OCI-LY7 (cell line): ENCODE measurements at regions not wholly inside any gene's neighbourhood (a gene's known extent, or its start where the extent isn't known, plus 50 kb on each side); places are given as distances from the start of the nearest gene placed in this dataset.

Source experiments
- BruUV-seq: library from RNA; stranded (reverse); fragments of 400-500 nt; replicated peaks from 2 replicates; lab custom pipeline; 2021; lab: Mats Ljungman, UMichigan
- CTCF ChIA-PET: fragments of 300-600 bp; sonication (Branson Sonifier 250); formaldehyde crosslinking; loops from one replicate; lab custom pipeline; 2022; ENCODE audit warnings: antibody characterized with exemption; ENCODE audit not compliant: unreplicated experiment; lab: Charles Lee
- POLR2A ChIA-PET: fragments of 300-600 bp; sonication (Branson Sonifier 250); formaldehyde crosslinking; loops from one replicate; lab custom pipeline; 2022; ENCODE audit warnings: antibody characterized with exemption; lab: Charles Lee
- DNase-seq: peaks from one replicate; pipeline ENCODE4 v3.0.0-alpha.2; 2015; ENCODE audit warnings: low spot score
- H2AFZ ChIP-seq: fragments of 200-600 bp; sonication (generic), shearing (Covaris generic); 2 replicates; pipeline ENCODE4 v1.6.1; 2014; ENCODE audit warnings: mild to moderate bottlenecking, antibody characterized with exemption, low read length, moderate library complexity
- H3K27ac ChIP-seq: fragments of 200-600 bp; sonication (generic); 2 replicates; pipeline ENCODE4 v1.5.1; 2014; ENCODE audit warnings: mixed run types, low read depth, mild to moderate bottlenecking, moderate library complexity, low read length, inconsistent platforms; ENCODE audit not compliant: poor library complexity, severe bottlenecking
- H3K36me3 ChIP-seq: fragments of 200-600 bp; sonication (generic); 2 replicates; pipeline ENCODE4 v1.6.1; 2014; ENCODE audit warnings: mild to moderate bottlenecking, antibody characterized with exemption, low read length, moderate library complexity, mixed read lengths; ENCODE audit not compliant: insufficient read depth
- H3K4me1 ChIP-seq: fragments of 200-600 bp; sonication (generic); 2 replicates; pipeline ENCODE4 v1.5.1; 2014; ENCODE audit warnings: mild to moderate bottlenecking, low read length; ENCODE audit not compliant: insufficient read depth, poor library complexity, severe bottlenecking
- H3K4me2 ChIP-seq: fragments of 200-600 bp; sonication (generic); 2 replicates; pipeline ENCODE4 v1.6.1; 2014; ENCODE audit warnings: mild to moderate bottlenecking, low read length
- H3K4me3 ChIP-seq: fragments of 200-600 bp; sonication (generic); 2 replicates; pipeline ENCODE4 v1.5.1; 2014; ENCODE audit warnings: mild to moderate bottlenecking, low read depth, low read length; ENCODE audit not compliant: poor library complexity, severe bottlenecking
- H3K79me2 ChIP-seq: fragments of 200-600 bp; sonication (generic); 2 replicates; pipeline ENCODE4 v1.6.1; 2016; ENCODE audit warnings: low read depth, mild to moderate bottlenecking, low read length, moderate library complexity, mixed read lengths; ENCODE audit not compliant: insufficient read depth
- H3K9me2 ChIP-seq: fragments of 200-600 bp; sonication (generic); 2 replicates; pipeline ENCODE4 v1.6.1; 2016; ENCODE audit warnings: mild to moderate bottlenecking, low read length, mixed read lengths; ENCODE audit not compliant: insufficient read depth
- H3K9me3 ChIP-seq: fragments of 200-600 bp; sonication (generic); 2 replicates; pipeline ENCODE4 v1.6.1; 2014; ENCODE audit warnings: mild to moderate bottlenecking, mixed run types, low read length, mixed read lengths
- H4K20me1 ChIP-seq: fragments of 200-600 bp; sonication (generic); 2 replicates; pipeline ENCODE4 v1.6.1; 2014; ENCODE audit warnings: mild to moderate bottlenecking, antibody characterized with exemption, low read length, moderate library complexity, mixed read lengths; ENCODE audit not compliant: insufficient read depth
- EZH2phosphoT487 ChIP-seq: fragments of 200-600 bp; sonication (generic); IDR thresholded peaks from 2 replicates; pipeline ENCODE4 v1.6.1; 2018; ENCODE audit warnings: low read depth, borderline replicate concordance, mild to moderate bottlenecking, mixed run types, antibody characterized with exemption, low read length, moderate library complexity, mixed read lengths
- intact Hi-C: fragments of 100-400 bp; cut with micrococcal nuclease; formaldehyde crosslinking; loops from one replicate; pipeline ENCODE4 v1.10.0; 2022; ENCODE audit not compliant: unreplicated experiment
- TF ChIP-seq, protein P1 (sequence below): fragments of 200-600 bp; sonication (generic); conservative IDR thresholded peaks from 2 replicates; pipeline ENCODE4 v1.5.1; 2014; ENCODE audit warnings: mild to moderate bottlenecking, antibody characterized with exemption, low read length, moderate library complexity, mixed read lengths

DNA sequence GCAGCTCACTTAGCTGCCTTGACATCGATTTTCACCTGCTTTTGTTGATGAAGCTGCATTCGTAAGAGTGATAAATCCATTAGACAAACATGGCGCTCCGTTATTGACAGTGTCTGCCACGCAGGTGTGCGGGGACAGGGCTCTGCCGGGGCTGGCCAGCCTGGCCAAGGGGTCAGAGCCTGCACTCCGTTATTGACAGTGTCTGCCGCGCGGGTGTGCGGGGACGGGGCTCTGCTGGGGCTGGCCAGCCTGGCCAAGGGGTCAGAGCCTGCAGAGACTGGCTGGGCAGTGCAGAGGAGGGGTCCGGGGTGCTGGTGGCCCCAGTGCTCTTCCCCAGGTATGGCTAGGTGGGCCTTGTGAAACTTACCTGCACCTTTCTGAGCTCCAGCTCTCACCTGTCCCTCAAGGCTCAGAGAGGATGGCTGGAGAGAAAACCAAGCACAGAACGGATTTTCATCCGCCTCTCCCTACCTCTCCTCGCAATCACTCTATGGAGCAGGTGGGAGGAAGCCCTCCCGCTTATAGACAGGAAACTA, 101.6 kb upstream of the B3GAT1 start:
- no peak overlapping the region for H2AFZ ChIP-seq
- CTCF ChIA-PET: no interaction called here
- H4K20me1 ChIP-seq: no peaks in the 10 kb centered on the region
- intact Hi-C loops: no loop called here
- H3K27ac ChIP-seq: no peak overlapping the region
- POLR2A ChIA-PET: no interaction called here
- no peaks in the 10 kb centered on the region for H3K9me3 ChIP-seq
- H3K36me3 ChIP-seq: no peaks in the 10 kb centered on the region
- no peaks in the 10 kb centered on the region for H3K4me1 ChIP-seq
- DNase-seq: no peak
- no peaks in the 10 kb centered on the region for H3K79me2 ChIP-seq
- H3K4me3 ChIP-seq: no peak overlapping the region
- BruUV-seq: no TSS peak
- TF ChIP-seq, protein P1, sequence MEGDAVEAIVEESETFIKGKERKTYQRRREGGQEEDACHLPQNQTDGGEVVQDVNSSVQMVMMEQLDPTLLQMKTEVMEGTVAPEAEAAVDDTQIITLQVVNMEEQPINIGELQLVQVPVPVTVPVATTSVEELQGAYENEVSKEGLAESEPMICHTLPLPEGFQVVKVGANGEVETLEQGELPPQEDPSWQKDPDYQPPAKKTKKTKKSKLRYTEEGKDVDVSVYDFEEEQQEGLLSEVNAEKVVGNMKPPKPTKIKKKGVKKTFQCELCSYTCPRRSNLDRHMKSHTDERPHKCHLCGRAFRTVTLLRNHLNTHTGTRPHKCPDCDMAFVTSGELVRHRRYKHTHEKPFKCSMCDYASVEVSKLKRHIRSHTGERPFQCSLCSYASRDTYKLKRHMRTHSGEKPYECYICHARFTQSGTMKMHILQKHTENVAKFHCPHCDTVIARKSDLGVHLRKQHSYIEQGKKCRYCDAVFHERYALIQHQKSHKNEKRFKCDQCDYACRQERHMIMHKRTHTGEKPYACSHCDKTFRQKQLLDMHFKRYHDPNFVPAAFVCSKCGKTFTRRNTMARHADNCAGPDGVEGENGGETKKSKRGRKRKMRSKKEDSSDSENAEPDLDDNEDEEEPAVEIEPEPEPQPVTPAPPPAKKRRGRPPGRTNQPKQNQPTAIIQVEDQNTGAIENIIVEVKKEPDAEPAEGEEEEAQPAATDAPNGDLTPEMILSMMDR: no peak
- TF ChIP-seq EZH2phosphoT487: no peak
- H3K4me2 ChIP-seq: no peak overlapping the region
- H3K9me2 ChIP-seq: no peaks in the 10 kb centered on the region

DNA sequence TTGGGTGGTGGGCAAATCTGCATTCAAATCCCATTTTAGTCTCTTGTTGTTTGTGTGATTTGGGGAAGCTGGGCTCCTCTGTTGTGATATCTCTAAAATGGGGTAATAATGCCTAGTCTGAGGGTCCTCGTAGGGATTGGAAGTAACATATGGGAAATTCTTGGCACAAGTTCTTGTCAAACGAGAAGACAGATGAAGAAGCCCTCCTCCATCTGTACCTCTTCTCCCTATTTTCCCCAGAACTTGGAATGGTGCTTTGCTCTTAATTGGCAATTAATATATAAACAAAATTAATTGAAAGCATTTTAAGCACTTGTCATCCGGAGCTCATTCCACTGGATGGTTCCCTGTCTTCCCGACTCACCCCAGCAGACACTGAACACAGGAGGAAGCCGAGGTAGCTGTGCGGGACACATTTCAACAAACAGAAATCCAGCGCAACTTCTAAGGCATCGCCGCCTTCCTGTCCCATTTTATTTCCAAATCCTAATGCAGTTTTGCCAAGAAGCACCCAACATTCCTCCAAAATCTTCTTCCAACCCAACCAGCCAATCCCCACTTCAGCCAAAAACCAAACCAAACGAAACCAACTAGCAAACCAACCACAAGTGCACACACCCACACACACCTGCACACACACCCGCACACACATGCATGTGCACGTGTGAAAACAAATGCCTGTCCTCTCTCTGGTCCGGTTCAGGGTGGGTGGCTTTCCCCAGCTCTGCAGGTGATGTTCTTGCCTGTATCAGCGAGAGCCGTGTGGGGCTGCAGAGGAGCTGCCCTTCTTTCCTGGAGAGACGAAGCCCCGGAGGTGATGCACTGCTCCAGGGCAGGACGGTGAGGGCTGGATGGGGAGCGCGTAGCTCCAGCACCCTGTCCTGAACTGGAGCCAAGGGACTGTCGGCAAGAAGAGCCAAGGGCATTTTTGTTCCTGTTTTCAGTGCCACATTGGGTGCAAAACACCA, 100.8 kb upstream of the B3GAT1 start:
- H2AFZ ChIP-seq: no peak overlapping the region
- H3K9me3 ChIP-seq: no peaks in the 10 kb centered on the region
- H3K4me3 ChIP-seq: no peak overlapping the region
- BruUV-seq: no TSS peak
- ChIA-PET CTCF (no interaction called here), POLR2A (no interaction called here)
- no peak overlapping the region for H3K27ac ChIP-seq
- DNase-seq: no peak
- no peaks in the 10 kb centered on the region for H3K79me2 ChIP-seq
- H3K9me2 ChIP-seq: no peaks in the 10 kb centered on the region
- no peaks in the 10 kb centered on the region for H4K20me1 ChIP-seq
- no peaks in the 10 kb centered on the region for H3K36me3 ChIP-seq
- intact Hi-C loops: no loop called here
- no peak overlapping the region for H3K4me2 ChIP-seq
- TF ChIP-seq, protein P1: no peak
- no peak for TF ChIP-seq EZH2phosphoT487
- no peaks in the 10 kb centered on the region for H3K4me1 ChIP-seq

DNA sequence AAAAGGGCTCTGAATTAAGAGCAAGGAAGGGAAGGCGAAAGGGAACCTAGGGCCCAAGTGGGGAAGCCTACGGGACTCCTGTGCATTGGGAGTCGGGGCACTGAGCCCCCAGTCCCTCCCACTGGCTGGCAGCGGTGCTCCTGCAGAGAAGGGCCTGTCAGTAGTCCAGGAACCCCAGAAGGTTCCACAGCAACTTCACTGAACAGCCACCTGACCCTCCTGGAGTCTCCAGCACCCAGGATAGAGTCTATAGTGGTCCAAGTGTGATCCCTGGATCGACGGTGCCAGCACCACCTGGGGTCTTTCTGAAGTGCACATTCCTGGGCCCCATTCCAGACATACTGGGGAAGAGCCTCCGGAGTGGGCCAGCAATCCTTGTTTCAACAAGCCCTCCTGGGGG, 100.0 kb upstream of the B3GAT1 start:
- Histone ChIP-seq H4K20me1 (no peaks in the 10 kb centered on the region), H3K9me3 (no peaks in the 10 kb centered on the region), H3K4me1 (no peaks in the 10 kb centered on the region), H3K4me2 (no peak overlapping the region), H3K4me3 (no peak overlapping the region), H3K9me2 (no peaks in the 10 kb centered on the region), H3K36me3 (no peaks in the 10 kb centered on the region), H2AFZ (no peak overlapping the region), H3K27ac (no peak overlapping the region), H3K79me2 (no peaks in the 10 kb centered on the region)
- intact Hi-C loops: no loop called here
- no peak for DNase-seq
- no peak for TF ChIP-seq EZH2phosphoT487
- TF ChIP-seq, protein P1: no peak
- POLR2A ChIA-PET: no interaction called here
- CTCF ChIA-PET: no interaction called here
- no TSS peak for BruUV-seq
